CD4-positive, alpha-beta memory T cell (primary cell): ENCODE measurements at regions not wholly inside any gene's neighbourhood (a gene's known extent, or its start where the extent isn't known, plus 50 kb on each side); places are given as distances from the start of the nearest gene placed in this dataset.

Source experiments
- CTCF ChIA-PET: fragments of 350-600 bp; sonication (Branson Sonifier 250); formaldehyde crosslinking; loops from one replicate; lab custom pipeline; 2021; ENCODE audit warnings: inconsistent platforms; ENCODE audit not compliant: partially characterized antibody; lab: Charles Lee
- POLR2A ChIA-PET: fragments of 350-600 bp; sonication (Branson Sonifier 250); formaldehyde crosslinking; loops from one replicate; lab custom pipeline; 2021; ENCODE audit not compliant: partially characterized antibody; lab: Charles Lee
- DNase-seq, 5 donors: peaks; one replicate each; pipeline versions ENCODE4 v3.0.0 to v3.0.0-alpha.2; 2020 to 2022; ENCODE audit warnings: mixed read lengths in 1 of 5
- H3K27ac ChIP-seq: one replicate; pipeline ENCODE4 v1.7.0; 2013; ENCODE audit warnings: low read depth, low read length
- H3K27me3 ChIP-seq: 2 replicates; pipeline ENCODE4 v1.7.0; 2013; ENCODE audit warnings: mild to moderate bottlenecking, low read length, moderate library complexity; ENCODE audit not compliant: insufficient read depth
- H3K36me3 ChIP-seq: 2 replicates; pipeline ENCODE4 v1.7.0; 2013; ENCODE audit warnings: mild to moderate bottlenecking, low read length, moderate library complexity; ENCODE audit not compliant: insufficient read depth
- H3K4me1 ChIP-seq: 2 replicates; pipeline ENCODE4 v1.7.0; 2013; ENCODE audit warnings: mild to moderate bottlenecking, low read length, moderate library complexity; ENCODE audit not compliant: insufficient read depth
- H3K4me3 ChIP-seq, 2 donors: one replicate each; pipeline ENCODE4 v1.7.0; 2013; ENCODE audit warnings: low read length in 2 of 2, mild to moderate bottlenecking in 1 of 2
- H3K9me3 ChIP-seq, 2 donors: one replicate each; pipeline ENCODE4 v1.7.0; 2013; ENCODE audit warnings: low read length in 2 of 2, control low read depth in 1 of 2; ENCODE audit not compliant: control insufficient read depth in 1 of 2
- H3K27ac Mint-ChIP-seq, 7 donors: one replicate each; pipeline ENCODE4 v1.8.0; 2020 to 2021; ENCODE audit warnings: mixed read lengths in 7 of 7, mild to moderate bottlenecking in 6 of 7, inconsistent platforms in 3 of 7, moderate library complexity in 3 of 7
- H3K27me3 Mint-ChIP-seq, 2 donors: one replicate each; pipeline ENCODE4 v1.8.0; 2020 to 2021; ENCODE audit warnings: mixed read lengths in 2 of 2
- H3K36me3 Mint-ChIP-seq, 2 donors: one replicate each; pipeline ENCODE4 v1.8.0; 2020 to 2021; ENCODE audit warnings: mixed read lengths in 2 of 2, inconsistent platforms in 1 of 2, mild to moderate bottlenecking in 1 of 2
- H3K4me1 Mint-ChIP-seq, 4 donors: one replicate each; pipeline ENCODE4 v1.8.0; 2020 to 2021; ENCODE audit warnings: mixed read lengths in 4 of 4, mild to moderate bottlenecking in 1 of 4
- H3K4me3 Mint-ChIP-seq, 8 donors: one replicate each; pipeline ENCODE4 v1.8.0; 2020 to 2021; ENCODE audit warnings: mixed read lengths in 8 of 8, mild to moderate bottlenecking in 7 of 8, moderate library complexity in 6 of 8, inconsistent platforms in 3 of 8
- H3K9me3 Mint-ChIP-seq, 8 donors: one replicate each; pipeline ENCODE4 v1.8.0; 2020 to 2021; ENCODE audit warnings: mixed read lengths in 8 of 8, mild to moderate bottlenecking in 5 of 8, inconsistent platforms in 3 of 8, moderate library complexity in 1 of 8
- intact Hi-C: fragments of 100-400 bp; cut with micrococcal nuclease; formaldehyde crosslinking; loops from one replicate; pipeline ENCODE4 v1.15.1; 2023

DNA sequence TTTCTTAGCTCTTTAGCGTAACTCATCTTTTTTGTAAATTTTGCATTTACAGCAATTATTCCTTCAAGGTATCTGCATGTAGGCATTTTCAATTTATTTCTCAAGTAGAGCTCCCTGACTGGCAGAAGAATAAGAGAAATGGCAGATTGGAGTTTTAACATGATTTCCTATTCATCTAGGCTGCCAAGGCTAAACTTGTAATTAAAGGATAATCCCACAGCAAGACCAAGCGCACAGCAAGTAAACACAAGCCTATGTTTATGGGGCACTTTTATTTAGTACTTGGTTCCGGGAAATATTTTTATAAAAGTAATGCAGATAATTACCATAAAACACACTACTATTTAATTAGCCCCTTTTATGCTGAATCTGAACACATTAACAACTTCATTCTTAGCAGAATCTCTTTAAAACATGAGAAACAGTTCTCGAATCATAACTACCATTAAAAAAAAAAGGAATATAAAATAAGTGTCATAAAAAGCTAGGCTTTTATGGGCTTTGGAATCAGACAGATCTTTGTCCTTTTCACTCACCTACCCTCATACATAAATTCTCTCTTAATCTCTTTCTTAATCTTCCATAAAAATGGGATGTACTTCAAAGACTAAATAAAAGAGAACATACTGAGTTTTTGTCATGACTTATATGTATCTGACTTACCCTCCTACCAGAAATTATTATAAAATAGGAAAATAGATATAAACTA lies 961.6 kb upstream of the MIR17HG start:
- DNase-seq = no peak
- Mint-ChIP-seq H3K4me1 (no peaks in the 10 kb centered on the region), H3K9me3 (peaks cover 6 to 38% (median 17%) of the 10 kb centered on the region in 8 donors), H3K27ac (no peak overlapping the region), H3K36me3 (no peaks in the 10 kb centered on the region), H3K4me3 (no peak overlapping the region), H3K27me3 (no peaks in the 10 kb centered on the region)
- Histone ChIP-seq H3K36me3 (no peaks in the 10 kb centered on the region), H3K9me3 (no peaks in the 10 kb centered on the region), H3K27ac (no peak overlapping the region), H3K4me3 (no peak overlapping the region), H3K27me3 (no peaks in the 10 kb centered on the region), H3K4me1 (no peaks in the 10 kb centered on the region)
- intact Hi-C loops = no loop called here
- CTCF ChIA-PET = no interaction called here
- POLR2A ChIA-PET = no interaction called here

- Histone ChIP-seq H3K4me1 (no peaks in the 10 kb centered on the region), H3K9me3 (no peaks in the 10 kb centered on the region), H3K4me3 (no peak overlapping the region), H3K36me3 (no peaks in the 10 kb centered on the region), H3K27ac (no peak overlapping the region), H3K27me3 (no peaks in the 10 kb centered on the region)
- ChIA-PET POLR2A (no interaction called here), CTCF (no interaction called here)
- peaks cover 7 to 38% (median 24%) of the 10 kb centered on the region in 8 donors for H3K9me3 Mint-ChIP-seq
- intact Hi-C loops = no loop called here
- H3K27me3 Mint-ChIP-seq = no peaks in the 10 kb centered on the region
- no peaks in the 10 kb centered on the region for H3K4me1 Mint-ChIP-seq
- DNase-seq = no peak
- H3K27ac Mint-ChIP-seq = no peak overlapping the region
- no peaks in the 10 kb centered on the region for H3K36me3 Mint-ChIP-seq
- H3K4me3 Mint-ChIP-seq = no peak overlapping the region
These were observed 958.5 kb upstream of the MIR17HG start for GRCh38 chr13:90388887-90389452.

- CTCF ChIA-PET = no interaction called here
- Histone ChIP-seq H3K36me3 (no peaks in the 10 kb centered on the region), H3K27me3 (no peaks in the 10 kb centered on the region), H3K4me3 (no peak overlapping the region), H3K9me3 (no peaks in the 10 kb centered on the region), H3K27ac (no peak overlapping the region), H3K4me1 (no peaks in the 10 kb centered on the region)
- no peaks in the 10 kb centered on the region for H3K27me3 Mint-ChIP-seq
- intact Hi-C loops = no loop called here
- H3K4me3 Mint-ChIP-seq = no peak overlapping the region
- no peaks in the 10 kb centered on the region for H3K4me1 Mint-ChIP-seq
- peaks cover 7 to 38% (median 24%) of the 10 kb centered on the region in 8 donors for H3K9me3 Mint-ChIP-seq
- no peak overlapping the region for H3K27ac Mint-ChIP-seq
- no peak for DNase-seq
- POLR2A ChIA-PET = no interaction called here
- H3K36me3 Mint-ChIP-seq = no peaks in the 10 kb centered on the region
These were observed 958.0 kb upstream of the MIR17HG start for GRCh38 chr13:90389537-90389936.

- no peaks in the 10 kb centered on the region for H3K4me1 ChIP-seq
- no peak overlapping the region for H3K27ac Mint-ChIP-seq
- H3K4me3 Mint-ChIP-seq = no peak overlapping the region
- DNase-seq = no peak
- H3K27me3 ChIP-seq = no peaks in the 10 kb centered on the region
- H3K36me3 ChIP-seq = no peaks in the 10 kb centered on the region
- POLR2A ChIA-PET = no interaction called here
- no peak overlapping the region for H3K4me3 ChIP-seq
- H3K9me3 ChIP-seq = no peaks in the 10 kb centered on the region
- no peaks in the 10 kb centered on the region for H3K4me1 Mint-ChIP-seq
- H3K36me3 Mint-ChIP-seq = no peaks in the 10 kb centered on the region
- CTCF ChIA-PET = no interaction called here
- H3K27me3 Mint-ChIP-seq = no peaks in the 10 kb centered on the region
- H3K9me3 Mint-ChIP-seq = peaks cover 5 to 34% (median 16%) of the 10 kb centered on the region in 8 donors
- no peak overlapping the region for H3K27ac ChIP-seq
- intact Hi-C loops = no loop called here
These were observed 954.1 kb upstream of the MIR17HG start for GRCh38 chr13:90393408-90393807.

DNA sequence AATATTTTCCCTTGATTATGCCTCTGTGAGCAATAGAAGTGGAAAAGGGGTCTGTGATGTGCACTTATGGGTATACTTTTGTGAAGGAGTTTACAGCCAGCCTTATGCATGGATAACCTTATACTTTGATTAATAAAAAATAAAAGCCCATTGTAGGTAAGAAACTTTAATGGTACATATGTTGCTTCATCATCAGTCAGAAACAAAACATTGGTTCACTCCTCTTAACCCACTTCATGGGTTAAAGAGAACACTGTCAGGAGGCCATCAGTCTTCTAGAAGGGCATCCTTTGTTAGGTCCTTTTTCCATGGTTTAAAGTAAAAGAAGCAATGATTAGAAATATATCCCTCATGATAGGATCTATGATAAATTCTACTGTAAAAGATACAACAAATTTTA lies 952.1 kb upstream of the MIR17HG start:
- no peaks in the 10 kb centered on the region for H3K36me3 ChIP-seq
- H3K9me3 ChIP-seq = no peaks in the 10 kb centered on the region
- no peak overlapping the region for H3K27ac ChIP-seq
- intact Hi-C loops = no loop called here
- no peaks in the 10 kb centered on the region for H3K4me1 ChIP-seq
- no peak for DNase-seq
- no peaks in the 10 kb centered on the region for H3K4me1 Mint-ChIP-seq
- H3K27ac Mint-ChIP-seq = no peak overlapping the region
- H3K9me3 Mint-ChIP-seq = peaks cover 2 to 20% (median 9%) of the 10 kb centered on the region in 8 donors
- no peak overlapping the region for H3K4me3 ChIP-seq
- no peak overlapping the region for H3K4me3 Mint-ChIP-seq
- no peaks in the 10 kb centered on the region for H3K27me3 Mint-ChIP-seq
- ChIA-PET CTCF (no interaction called here), POLR2A (no interaction called here)
- no peaks in the 10 kb centered on the region for H3K27me3 ChIP-seq
- no peaks in the 10 kb centered on the region for H3K36me3 Mint-ChIP-seq

GRCh38 chr13:90395846-90396245 lies 951.6 kb upstream of the MIR17HG start:
- Histone ChIP-seq H3K27me3 (no peaks in the 10 kb centered on the region), H3K9me3 (no peaks in the 10 kb centered on the region), H3K36me3 (no peaks in the 10 kb centered on the region), H3K4me1 (no peaks in the 10 kb centered on the region), H3K4me3 (no peak overlapping the region), H3K27ac (no peak overlapping the region)
- Mint-ChIP-seq H3K9me3 (peaks cover 2 to 19% (median 7%) of the 10 kb centered on the region in 8 donors), H3K27ac (no peak overlapping the region), H3K36me3 (no peaks in the 10 kb centered on the region), H3K27me3 (no peaks in the 10 kb centered on the region), H3K4me3 (no peak overlapping the region), H3K4me1 (no peaks in the 10 kb centered on the region)
- CTCF ChIA-PET = no interaction called here
- intact Hi-C loops = no loop called here
- no peak for DNase-seq
- POLR2A ChIA-PET = no interaction called here

DNA sequence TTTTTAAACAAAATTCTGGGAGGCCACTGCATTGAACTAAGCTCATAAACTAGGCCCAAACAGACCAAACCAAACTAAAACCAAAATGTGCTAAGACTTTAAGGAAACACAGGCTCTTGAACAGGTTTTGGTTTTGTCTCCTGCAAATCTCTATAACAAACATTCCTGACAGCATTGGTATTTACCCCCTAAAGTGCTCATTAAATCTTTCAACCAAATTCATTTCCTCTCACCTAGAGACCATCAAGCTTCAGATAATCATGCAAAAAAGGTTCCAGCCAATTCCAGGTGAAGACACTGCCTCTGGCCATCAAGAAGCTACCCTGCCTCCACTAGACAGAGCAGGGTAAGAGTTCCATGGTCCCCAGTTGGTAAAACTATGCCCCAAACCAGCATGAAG lies 951.2 kb upstream of the MIR17HG start:
- Histone ChIP-seq H3K4me1 (no peaks in the 10 kb centered on the region), H3K27me3 (no peaks in the 10 kb centered on the region), H3K4me3 (no peak overlapping the region), H3K36me3 (no peaks in the 10 kb centered on the region), H3K9me3 (no peaks in the 10 kb centered on the region), H3K27ac (no peak overlapping the region)
- no peak overlapping the region for H3K27ac Mint-ChIP-seq
- intact Hi-C loops = no loop called here
- H3K4me3 Mint-ChIP-seq = no peak overlapping the region
- CTCF ChIA-PET = no interaction called here
- POLR2A ChIA-PET = no interaction called here
- H3K36me3 Mint-ChIP-seq = no peaks in the 10 kb centered on the region
- H3K4me1 Mint-ChIP-seq = no peaks in the 10 kb centered on the region
- DNase-seq = no peak
- H3K27me3 Mint-ChIP-seq = no peaks in the 10 kb centered on the region
- H3K9me3 Mint-ChIP-seq = peaks cover 2 to 19% (median 4%) of the 10 kb centered on the region in 8 donors
